GM18909 (cell line): ENCODE measurements at regions not wholly inside any gene's neighbourhood (a gene's known extent, or its start where the extent isn't known, plus 50 kb on each side); places are given as distances from the start of the nearest gene placed in this dataset.

Experiments
- ATAC-seq: cut with Tn5 transposase; IDR thresholded peaks from one replicate; pipeline ENCODE4 v1.9.1; 2021; ENCODE audit warnings: mild to moderate bottlenecking; ENCODE audit not compliant: unreplicated experiment, poor library complexity

DNA sequence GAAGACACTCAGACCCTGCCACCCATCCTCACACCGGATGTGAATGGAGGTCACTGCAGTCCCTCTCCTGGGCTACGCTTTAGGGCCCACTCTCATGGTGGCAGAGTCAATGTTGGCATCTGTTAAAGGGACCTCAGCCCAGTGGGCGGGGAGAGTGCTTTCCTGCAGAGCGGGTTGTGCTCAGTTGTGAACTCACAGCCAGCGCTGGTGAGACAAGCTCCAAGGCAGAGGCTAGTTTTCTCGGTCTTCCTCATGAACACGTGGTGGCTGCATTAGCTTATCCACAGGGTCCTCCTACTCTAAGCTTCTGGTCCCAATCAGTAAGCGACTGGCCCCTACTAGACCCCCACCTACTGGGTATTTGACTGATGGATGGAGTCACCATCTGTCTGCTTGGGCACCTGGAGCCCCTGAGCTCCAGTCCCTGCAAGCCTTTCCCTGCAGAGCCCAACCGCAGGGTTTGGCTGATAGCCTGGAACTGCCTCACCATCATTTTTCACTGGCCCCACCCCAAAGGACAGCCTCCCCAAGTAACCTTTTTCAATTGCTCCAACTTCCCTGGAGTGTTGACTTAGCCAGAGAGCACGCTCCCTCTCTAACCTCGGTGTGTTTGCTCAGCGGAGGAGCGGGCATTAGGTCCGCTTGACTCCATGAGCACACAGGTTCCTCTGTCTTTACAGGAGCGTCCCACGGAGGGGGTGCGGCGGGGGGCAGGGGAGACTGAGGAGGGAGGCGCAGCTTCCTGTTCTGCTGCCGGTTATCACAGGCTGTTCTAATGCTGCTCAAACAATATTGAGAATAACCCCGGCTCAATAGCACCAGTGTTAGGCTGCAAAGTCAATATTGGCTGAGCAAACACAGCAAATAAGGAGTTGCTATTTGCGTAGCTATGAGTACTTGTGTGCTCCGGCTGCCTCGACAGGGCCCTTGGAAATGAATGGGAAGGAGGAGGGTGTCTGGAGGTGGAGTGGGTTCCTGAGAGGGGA, 141.7 kb downstream of the RPLP1 start:
- ATAC-seq: no peak

DNA sequence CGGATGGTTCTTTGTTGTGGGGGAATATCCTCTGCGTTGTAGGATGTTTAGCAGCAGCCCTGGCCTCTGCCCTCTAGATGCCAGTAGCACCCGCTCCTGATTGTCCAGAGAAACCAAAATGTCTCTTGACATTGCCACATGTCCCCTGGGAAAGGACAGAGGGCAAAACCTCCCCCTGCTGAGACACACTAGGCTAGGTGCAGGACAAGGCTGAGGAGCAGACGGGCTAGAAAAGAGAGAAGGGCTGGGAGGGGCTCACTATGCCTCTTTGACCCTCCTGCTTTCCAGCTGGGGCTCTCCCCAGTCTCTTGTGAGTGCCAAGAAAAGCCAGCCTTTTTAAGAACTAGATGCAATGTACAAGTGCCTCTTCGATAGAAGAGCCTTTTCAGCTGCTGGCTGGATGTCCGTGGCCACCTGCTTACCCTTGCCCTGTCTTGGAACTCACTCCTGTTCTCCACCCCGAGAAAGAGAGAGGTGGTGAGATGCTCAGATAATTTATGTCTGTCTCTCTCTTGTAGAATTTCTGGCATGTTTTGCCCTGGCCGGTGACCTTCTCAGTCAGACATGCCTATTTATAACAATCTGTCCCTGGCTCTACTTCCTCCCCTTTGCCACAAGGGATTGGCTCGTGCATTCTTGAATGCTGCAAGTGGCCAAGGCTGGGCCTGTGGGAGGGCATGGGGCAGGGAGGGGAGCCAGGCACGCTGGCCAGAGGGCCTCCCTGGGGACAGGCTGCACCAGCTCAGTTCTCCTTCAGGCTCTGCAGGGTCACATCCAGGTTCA, 142.6 kb downstream of the RPLP1 start:
- no peak for ATAC-seq

DNA sequence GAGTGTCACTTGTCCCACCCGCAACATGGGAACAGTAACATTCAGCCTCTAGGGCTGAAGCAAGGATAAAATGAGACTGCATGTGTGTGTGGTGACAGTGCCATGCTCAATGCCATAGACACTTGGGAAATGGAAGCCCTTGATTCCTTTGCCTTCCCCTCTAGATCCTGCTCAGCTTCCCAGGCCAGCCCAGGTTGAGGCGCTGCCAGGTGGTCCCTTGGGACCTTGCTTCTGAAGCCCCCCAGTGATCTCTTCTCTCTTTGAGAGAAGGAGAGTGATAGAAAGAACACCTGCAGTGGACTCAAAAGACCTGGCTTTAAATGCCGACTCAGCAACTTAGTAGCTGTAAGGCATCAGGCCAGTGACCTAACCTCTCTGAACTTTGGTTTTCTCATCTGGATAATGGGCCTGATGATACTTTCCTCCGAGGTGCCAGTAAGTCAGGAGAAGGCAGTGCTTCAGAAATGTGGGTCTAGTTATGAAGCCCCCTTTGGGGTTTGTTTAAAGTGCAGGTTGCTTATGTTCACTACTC, 144.5 kb downstream of the RPLP1 start:
- no peak for ATAC-seq

DNA sequence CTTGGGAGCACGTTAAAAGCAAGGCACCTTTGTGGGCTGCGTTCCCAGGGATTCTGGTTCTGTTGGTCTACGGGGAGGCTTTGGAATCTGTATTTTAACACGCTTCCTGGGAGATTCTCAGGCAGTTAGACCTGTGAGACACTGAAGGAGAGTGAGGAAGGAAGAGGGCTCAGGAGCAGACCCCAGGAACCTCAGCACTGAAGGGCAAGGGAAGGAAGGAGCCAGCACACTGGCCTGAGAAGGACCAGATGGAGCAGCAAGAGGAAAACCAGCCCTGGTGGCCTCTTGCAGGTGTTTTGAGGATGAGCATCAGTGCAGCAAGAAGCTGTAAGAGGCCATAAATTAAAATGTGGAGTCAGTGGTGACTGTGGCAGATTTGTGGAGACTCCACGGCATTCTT, 146.7 kb downstream of the RPLP1 start:
- ATAC-seq: no peak

DNA sequence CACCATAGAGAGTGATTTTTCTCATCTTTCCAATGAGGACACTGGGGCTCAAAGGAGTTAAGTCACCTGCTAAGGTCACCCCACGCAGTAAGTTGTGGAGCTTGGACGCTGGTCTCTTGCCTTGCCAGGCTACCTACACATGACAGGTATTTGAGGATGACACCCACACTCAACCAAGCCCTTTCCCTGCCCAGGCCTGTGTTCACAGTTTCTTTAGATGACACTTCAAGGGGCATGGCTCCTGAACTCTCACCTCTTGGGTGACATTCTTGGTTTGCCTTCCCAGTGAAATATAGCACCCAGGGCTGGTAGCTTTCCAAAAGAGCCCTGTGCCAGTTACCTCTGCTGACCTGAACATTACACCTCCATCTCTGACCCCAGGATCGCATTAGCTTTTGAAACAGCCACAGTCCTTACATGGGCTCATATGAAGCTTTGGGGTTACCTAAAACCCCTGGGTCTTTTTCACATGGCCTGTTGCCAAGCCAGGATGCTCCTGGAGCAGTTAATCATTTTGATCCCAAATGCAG, 148.0 kb downstream of the RPLP1 start:
- no peak for ATAC-seq

DNA sequence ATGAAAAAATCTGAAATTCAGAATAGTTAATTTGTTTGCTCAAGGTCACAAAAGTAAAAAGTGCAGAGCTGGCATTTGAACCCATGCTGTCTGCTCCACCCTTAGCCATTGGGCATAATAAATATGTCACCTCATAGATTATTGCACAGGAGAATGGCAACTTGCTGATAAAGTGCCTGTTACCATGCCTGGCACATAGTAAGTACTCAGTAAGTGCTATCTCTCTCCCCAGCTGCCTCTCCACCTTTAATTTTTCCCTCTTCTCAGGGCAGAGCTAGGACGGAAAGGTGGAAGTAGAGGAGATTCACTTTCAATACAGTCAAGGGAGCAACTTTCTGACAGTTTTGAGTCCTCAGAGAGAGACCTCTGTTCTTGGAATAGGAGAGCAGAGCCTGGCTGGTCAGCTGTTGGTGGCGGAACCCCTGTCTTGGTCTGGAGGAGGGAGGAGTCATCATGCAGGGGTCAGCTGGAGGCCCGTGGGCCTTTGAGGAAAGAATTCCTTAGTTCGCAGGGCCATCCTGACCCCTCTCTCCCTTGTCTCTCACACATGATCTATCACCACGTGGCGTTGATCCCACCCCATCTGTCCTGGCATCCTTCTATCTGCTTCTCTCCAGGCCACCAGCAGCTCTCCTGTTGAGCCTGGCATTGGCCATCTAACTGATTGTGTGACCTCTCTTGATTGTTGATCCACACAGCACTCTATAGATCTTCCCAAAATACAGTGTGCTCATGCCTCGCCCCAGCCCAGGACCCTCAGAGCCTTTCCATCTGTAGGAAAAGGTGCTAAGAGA, 149.3 kb downstream of the RPLP1 start:
- ATAC-seq: no peak

DNA sequence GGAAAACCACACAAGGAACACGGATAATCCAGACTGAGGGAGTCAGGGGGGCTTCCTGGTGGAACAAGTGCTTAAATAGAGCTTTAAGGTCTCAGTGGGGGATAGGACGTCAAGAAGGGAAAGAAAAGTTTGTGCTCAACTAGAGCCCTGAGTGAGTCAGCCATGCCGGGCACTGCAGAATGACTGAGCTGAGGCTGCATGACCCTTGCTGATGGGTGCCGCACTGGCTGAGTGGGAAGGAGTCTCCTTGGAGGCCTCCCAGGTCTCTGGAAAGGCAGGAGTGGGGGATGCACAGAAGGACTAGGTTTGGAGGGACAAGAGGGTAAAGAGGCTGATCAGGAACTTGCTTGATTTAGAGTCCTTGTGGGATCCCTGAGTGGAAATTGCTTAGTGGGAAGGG, 150.3 kb downstream of the RPLP1 start:
- ATAC-seq: no peak

DNA sequence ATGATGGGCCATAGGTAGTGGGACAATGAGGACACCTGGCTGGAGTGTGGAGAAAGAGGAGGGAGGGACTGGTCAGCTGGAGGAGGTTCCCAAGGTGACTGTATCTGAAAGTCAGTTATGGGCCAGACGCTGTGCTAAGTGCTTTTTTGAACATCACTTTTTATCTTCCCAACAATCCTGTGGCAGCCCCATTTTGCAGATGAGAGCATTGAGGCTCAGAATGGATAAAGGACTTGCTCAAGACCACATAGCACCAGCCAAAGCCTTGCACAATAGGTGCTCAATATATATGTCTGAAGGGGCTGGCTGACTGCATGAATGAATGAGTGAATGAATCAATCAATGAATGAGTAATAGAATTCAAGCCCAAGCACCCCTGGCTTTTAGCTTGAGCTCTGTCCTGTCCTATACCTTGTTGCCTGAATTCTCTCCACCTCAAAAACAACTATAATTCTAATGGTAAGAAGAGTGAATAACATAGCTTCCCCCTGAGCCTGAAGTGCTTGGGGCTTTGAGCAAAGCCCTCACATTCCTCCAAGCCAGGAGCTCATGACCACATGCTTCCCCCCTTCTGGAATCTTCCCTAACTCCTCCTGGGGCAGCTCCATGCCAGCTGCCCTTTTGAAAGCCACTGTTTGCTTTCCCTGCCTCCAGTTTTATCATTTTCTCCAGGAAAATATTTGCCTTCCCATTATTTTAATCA, 150.9 kb downstream of the RPLP1 start:
- ATAC-seq: no peak

DNA sequence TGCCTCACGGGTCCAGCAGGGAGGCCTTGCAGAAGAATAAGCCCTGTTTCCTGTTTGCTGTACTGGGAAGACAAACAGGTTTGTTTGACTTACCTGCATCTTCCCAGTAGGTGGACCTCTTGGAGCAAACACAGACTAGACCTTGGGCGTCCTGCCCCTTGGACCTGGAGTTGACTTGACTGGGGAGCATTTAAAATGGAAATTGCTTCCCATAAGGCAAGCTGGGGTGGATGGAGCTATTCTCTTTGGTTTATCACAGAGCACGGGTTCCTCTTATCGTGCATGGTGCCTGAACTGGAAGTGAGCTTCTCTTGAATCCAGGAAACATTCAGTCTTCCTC, 151.4 kb downstream of the RPLP1 start:
- no peak for ATAC-seq

DNA sequence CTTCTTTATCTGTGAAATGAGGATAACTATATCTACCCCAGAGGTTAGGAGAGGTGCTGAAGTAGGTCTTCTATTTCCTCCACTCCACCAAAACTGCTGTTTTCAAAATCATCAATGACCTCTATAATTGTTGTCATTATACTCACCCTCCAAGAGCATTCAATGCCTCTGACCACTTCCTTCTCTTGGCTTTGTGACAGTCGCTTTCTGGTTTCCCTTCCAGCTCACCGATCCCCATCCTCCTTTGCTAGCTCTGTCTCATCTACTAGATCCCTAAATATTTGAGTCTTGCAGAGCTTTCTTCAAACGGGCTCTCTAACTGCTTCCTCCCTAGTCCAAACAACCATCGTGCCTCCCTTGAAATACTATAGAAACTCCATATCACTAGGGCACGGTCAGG, 153.5 kb downstream of the RPLP1 start:
- no peak for ATAC-seq

DNA sequence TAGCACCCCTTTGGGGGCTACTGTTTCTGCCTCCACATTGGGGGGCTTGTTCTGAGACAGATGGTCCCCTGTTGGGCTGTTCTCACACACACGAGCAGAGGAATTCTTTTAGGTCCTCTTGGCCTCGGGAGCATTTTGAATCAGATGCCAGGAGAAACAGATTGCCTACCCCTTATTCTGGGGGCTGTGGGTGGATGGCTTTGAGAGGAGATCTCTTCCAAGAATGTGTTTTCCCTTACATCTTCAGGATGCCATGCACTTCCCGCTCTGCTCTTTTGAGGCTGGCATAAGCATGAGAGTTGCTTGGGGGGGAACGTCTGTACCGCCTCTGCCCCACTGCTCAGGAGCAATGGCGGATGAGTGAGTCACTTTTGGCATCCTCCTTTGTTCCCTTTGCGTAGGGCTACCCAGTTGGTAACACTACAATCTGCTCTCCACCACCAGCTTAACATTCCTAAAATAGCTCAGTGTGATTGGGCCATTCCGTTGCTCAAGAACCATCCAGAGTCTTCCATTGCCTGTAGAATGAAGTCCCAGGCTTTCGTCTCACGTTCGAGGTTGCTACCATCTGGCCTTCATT, 154.4 kb downstream of the RPLP1 start:
- ATAC-seq: no peak

DNA sequence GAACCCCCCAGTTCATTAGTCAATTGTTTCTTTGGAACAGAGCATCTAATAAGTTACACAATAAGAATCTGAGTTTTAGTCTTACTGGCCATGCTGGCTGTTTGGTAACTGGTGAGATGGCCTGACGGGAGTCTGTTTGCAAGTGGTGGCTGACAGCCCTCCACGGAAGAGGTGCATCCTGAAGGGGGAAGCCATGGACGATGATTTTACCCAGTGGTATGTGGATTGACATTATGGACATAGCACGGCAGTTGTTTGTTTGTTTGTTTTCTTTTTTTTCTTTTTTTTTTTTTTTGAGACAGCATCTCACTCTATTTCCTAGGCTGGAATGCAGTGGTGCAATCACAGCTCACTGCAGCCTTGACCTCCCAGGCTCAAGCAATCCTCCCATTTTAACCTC, 156.0 kb downstream of the RPLP1 start:
- ATAC-seq: no peak

DNA sequence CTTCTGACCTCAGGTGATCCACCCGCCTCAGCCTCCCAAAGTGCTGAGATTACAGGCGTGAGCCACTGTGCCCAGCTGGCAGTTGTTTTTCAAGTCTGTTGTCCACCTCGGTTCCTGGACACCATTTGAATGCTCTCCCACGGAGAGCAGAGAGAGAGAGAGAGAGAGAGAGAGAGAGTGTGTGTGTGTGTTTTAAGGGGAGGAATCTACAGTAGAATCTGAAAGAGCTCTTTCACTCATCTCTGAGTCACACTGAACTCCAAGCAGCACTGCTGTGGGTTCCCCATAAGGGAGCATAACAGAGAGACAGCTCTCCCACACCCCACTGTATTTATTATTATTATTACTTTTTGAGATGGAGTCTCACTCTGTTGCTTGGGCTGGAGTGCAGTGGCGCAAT, 156.6 kb downstream of the RPLP1 start:
- ATAC-seq: no peak

DNA sequence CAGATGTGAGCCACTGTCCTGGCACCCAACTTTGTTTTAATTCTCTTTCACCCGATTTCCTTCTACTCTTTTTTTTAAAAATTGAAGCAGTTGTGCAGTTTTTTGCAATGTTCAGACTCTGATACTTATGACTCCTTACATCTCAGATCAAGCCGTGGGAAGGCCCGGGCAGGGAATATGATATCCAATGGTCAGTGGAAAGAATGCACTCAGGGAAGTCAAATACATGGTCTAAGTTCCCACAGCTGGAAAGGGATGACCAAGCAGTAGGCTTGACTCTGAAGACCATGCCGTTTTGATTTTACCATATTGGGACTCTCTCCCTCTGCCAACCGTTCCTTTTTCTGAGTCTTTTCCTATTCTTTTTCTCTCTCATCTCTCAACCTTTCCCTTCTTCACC, 157.2 kb downstream of the RPLP1 start:
- no peak for ATAC-seq

DNA sequence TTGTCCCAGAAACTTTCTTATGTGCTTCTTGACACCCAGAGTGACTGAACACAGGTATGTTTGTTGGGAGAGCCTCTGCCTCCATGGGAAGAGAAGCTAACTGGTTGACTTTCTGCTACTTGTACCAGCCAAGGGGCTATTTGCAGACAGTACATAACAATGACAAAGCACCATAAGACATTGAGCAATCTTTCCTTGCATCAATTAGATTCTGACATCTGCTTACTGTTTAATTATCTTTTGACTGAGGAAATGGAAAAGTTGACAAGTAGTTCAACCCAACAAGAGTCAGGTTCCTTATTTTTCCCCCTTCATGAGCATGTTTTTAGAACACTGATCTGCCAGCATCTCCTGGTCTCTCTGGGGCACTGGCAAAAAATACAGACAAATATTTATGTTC, 157.7 kb downstream of the RPLP1 start:
- no peak for ATAC-seq

DNA sequence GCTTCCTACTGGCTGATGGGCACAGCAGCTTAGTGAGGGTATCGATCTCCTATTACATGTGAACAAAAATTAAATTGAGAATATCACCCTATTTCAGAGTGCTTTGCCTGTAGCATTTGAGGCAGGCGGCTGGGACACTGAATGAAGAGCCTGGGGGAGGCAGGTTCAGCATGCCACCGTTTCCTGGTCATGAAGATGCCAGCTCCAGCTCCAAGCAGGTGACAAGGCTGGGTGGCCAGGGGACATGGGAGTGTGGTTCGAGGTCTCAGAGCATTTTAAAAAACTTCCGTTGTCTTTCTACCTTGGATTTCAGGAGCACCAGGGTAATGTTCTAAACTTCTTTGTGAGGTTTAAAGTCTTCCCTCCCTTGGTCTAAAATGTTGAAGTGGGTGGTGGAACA, 158.2 kb downstream of the RPLP1 start:
- no peak for ATAC-seq

DNA sequence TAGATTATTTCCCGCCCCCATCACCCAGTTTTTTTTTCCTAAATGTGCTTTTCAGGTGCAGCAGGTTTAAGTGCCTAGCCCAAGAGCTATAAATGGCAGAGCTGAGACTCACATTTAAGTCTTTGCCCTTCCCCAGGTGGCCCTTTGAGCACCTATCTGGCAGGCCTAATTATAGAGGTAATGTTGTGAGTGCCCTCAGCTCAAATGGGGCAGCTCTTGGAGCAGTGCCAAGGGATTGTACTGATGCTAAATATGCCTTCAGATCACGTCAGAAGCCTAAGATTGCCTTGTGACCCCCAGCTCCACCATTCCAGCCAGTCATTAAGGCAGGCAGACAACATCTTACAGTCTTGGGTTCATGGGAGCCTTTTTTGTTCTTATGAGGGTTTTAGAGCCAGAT, 159.5 kb downstream of the RPLP1 start:
- ATAC-seq: no peak

DNA sequence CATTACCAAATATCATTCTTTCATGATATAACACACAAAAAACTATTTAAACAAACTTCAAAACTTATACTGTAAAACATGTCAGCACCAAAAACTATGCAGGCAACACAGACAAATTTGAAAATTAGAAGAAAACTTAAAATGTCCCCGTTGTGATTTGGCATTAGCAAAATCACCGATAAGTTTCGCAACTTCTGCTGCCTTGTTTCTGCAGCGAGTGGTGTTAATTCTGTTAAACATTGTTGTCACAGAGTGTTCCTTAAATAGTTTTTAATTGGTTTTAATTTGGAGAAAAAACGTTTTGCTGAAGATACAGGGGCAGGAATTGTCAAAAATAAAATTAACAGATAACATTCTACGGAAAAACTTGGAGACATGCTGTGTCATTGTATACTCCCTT, 160.6 kb downstream of the RPLP1 start:
- no peak for ATAC-seq

DNA sequence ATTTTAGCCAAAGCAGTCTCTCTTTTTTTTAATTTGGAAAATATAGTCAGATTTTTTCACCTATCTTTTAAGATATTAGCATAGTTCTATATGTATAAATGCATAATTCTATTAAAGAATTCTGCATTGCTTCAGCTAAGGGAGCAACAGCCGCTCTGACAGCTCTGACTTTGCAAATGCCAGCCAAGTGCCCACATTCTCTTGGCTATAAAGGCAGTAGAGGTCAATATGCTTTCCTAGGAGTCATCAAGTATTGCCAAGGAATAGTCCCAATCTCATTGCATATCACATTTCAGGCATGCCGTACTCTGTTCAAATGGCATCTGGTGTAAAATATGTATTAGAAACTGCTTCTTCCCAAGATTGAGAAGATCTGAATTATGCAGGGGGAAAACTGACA, 161.4 kb downstream of the RPLP1 start:
- ATAC-seq: no peak
